ENCODE measurements at regions not wholly inside any gene's neighbourhood (a gene's known extent, or its start where the extent isn't known, plus 50 kb on each side); places are given as distances from the start of the nearest gene placed in this dataset.
"Not testable (repeated sequence)": the region's sequence is repeated elsewhere in the genome, so short reads cannot be mapped to it uniquely, and the experiment has no call there.

DNA sequence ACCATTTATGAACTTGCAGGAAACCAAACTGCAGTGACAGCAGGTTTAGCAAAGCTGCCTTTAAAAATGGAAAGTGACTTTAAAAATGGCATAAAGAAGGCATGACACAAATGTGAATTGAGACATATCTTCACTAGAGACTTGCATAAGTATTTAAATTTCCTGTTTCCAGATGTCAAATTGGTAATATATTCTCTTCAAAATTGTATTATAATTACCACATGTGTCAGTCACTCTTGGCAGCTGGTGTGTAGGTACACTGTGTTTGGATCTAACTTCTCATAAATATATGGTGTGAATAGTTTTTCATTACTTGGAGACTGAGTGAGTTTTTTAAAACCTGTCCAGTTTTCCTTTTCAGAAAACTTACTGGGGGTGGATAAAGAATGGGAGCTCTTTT is 636.2 kb upstream of the SGO1 start:
- DNase-seq (ENCODE audit: low read depth), result no peak

- DNase-seq (ENCODE audit: low read depth), result not testable (repeated sequence)
Measured at GRCh38 chr3:20820872-20821271, 634.9 kb upstream of the SGO1 start.

GRCh38 chr3:20811631-20812030 is 625.6 kb upstream of the SGO1 start:
- DNase-seq (ENCODE audit: low read depth), result no peak

- DNase-seq (ENCODE audit: low read depth), result no peak
Measured at GRCh38 chr3:20811006-20811405, 625.0 kb upstream of the SGO1 start.

DNA sequence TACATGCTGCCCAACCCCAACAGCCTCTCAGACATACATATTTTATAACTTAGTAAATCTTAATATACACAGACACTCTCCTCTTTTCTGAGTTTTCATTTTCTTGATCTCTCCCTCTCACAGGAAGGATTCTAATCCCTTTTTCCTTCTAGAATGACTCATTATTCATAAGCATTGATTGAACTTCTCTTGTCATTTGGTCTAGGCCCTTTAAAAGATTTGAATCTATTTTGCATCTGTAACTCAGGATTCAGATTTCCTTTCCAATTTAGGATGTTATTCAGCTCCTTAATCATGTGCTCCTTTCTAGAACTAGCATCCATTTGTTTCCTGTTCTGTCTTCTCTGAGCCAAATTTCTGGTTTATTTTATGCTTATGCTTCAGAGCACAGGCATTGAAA is 624.5 kb upstream of the SGO1 start:
- DNase-seq (ENCODE audit: low read depth), result no peak

GRCh38 chr3:20809356-20809755 is 623.4 kb upstream of the SGO1 start:
- DNase-seq (ENCODE audit: low read depth), result no peak

GRCh38 chr3:20808864-20809263 is 622.9 kb upstream of the SGO1 start:
- no peak for DNase-seq (ENCODE audit: low read depth)

- no peak for DNase-seq (ENCODE audit: low read depth)
Measured at GRCh38 chr3:20798666-20799065, 612.7 kb upstream of the SGO1 start.

GRCh38 chr3:20787005-20787404 is 601.0 kb upstream of the SGO1 start:
- DNase-seq (ENCODE audit: low read depth), result no peak

DNA sequence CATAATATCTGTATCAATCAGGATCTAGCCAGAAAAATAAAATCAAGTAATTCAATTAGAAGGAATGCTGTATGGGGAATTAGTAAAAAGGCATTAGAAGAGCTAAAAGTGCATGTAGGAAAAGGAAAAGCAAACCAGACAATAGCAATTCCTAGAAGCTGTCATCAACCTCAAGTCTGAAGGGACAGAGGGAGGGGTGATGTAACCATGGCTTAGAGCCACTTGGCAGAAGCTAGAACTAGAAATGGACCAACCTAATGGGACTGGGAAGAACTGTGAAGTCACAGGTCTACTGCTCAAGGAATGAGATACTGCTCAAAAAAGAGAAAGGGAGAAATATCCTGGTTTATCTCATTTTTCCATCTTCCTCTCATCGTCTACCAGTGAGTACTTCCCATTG is 590.7 kb upstream of the SGO1 start:
- no peak for DNase-seq (ENCODE audit: low read depth)

DNA sequence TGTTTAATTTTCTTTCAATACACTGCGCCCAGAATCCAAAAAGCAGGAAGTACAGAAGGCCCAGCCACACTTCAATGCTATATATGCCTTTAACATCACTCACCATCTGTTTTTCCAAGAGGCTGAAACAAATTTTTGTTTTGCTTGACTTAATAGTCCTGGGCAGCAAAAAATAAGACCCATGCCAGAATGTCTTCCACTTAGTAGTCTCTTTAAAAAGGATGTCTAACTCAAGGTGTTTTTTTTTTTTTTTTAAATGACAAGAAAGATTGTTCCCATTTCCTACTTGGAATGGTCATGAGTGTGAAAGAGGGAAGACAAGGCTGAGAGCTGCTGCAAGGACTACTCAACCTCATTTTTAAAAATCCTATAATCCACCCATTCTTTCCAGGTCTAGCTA is 590.3 kb upstream of the SGO1 start:
- no peak for DNase-seq (ENCODE audit: low read depth)

GRCh38 chr3:20773320-20773984 is 587.4 kb upstream of the SGO1 start:
- DNase-seq (ENCODE audit: low read depth), result no peak

DNA sequence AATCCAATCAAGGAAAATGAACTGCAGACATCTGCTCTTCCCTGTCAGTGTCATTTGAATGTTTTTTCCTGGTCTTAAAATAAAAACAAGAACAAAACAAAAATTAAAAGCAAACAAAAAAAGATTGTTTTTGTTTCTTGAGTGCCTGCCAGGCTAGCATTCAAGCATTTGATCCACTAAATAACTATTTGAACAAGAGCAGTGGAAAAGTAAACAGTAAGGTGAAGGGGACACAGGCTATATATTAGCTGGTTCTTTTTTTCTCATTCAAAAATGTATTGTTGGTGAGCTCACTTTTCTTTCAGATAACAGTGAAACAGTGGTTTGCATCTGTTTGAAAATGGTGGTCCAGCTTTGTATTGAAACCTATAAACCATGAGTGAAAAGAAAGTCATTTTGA is 586.9 kb upstream of the SGO1 start:
- DNase-seq (ENCODE audit: low read depth), result no peak

- no peak for DNase-seq (ENCODE audit: low read depth)
Measured at GRCh38 chr3:20769430-20769829, 583.4 kb upstream of the SGO1 start.

GRCh38 chr3:20760981-20761380 is 575.0 kb upstream of the SGO1 start:
- DNase-seq (ENCODE audit: low read depth), result no peak

DNA sequence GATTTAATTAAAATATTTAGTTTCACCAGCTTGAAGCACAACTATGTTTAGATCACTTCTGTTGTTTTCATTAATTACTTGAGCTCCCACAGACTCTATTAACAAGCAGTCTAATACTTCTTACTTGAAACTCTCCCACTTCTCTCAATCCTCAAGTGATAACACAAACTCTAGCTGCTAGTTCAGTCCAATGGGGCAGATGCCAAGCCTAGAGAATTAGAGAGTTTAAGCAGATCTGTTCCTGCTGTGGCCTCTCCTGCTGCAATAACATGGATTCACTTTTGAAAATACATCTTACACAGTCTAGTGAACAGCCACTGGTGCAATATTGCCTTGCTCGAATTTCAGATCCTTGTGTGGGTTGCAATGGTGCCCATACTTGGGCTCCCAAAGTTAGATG is 566.4 kb upstream of the SGO1 start:
- no peak for DNase-seq (ENCODE audit: low read depth)

DNA sequence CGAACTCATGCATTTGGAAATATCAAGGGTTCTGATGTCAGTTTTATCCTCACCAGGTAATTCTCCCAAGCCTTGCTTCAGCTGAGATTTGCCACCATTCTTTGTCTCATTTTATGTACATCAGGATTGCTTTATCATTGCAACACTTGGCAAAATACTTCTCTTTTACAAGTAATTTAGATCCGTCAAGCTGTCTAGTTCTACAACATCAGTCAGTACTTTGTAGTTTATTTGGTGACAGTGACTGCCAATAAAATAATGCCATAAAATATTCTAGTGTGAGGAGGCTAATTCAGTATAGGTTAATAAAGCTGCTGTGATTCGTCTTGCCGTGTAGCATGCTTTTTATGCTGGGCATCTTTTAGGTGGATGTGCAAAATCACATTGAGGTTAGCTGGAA is 565.3 kb upstream of the SGO1 start:
- no peak for DNase-seq (ENCODE audit: low read depth)

DNA sequence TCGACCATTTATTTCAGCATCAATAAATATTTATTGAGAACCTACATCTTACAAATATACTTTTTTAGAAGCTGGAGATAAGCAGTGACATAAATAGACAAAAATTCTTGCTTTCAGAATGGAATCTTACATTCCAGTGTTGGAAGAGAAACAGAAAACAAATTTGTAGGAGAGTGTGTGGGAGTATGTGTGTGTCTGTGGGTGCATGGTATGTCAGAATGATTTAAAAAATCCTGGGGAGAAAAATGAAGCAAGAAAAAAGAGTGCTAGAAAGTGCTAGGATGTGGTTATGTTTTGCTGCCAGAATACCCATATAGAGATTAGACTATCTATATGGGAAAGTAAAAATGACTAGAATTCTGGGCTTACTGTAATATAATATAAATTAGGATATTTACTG is 561.7 kb upstream of the SGO1 start:
- DNase-seq (ENCODE audit: low read depth), result peak; percentile 8

DNA sequence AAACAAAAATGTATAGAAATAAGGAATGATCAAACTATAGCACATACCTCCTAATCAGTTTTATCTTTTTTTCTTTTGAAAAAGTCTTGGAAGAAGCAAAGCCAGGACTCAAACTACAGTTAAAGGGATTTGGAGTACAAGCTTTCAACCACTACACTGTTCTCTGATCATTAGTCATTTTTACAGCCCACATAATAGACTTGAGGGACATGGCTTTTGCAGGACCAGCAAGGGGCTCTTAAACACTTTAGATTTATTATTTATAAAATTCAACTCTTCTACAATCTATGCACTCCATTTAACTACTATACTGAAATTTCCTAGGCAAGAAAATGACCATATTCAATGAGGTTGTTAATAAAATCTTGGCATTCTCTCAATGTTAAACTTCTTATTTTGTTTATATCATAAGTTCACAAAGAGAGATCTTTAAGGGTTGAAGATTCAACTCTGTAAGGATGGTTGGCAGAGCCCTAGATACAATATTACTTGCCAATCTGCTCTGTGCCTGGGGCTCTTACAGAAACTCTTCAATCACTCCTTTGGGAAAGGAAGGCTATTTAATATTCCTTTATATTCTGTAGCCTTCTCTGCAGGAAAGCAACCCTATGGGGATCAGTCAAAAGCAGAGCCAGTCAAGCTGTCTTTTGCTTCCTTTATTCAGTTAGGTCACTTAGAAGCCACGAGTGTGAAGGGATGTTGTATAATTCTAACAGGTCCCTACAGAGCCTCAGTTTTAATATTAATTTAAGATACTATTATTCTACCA is 557.7 kb upstream of the SGO1 start:
- no peak for DNase-seq (ENCODE audit: low read depth)

- no peak for DNase-seq (ENCODE audit: low read depth)
Measured at GRCh38 chr3:20742903-20743552, 557.0 kb upstream of the SGO1 start.

DNA sequence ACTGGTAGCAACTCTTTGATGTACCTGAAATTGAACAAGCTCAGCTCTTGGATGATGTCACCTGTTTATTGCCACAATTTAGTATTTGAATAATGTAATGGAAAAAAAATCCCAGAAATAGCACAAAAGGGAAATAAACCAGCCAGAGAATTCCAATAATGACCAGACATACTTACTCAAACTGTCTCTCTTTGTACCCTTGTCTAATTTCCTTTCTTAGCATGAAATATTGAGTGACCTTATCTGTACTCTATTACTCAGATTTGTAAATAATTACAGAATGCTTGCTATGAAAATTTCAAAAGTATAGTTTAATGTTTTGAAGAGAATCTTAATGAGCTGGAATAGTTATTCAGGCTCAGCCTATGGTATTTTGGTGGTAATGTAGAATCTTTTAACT is 555.4 kb upstream of the SGO1 start:
- DNase-seq (ENCODE audit: low read depth), result no peak

GRCh38 chr3:20739814-20740213 is 553.8 kb upstream of the SGO1 start:
- DNase-seq (ENCODE audit: low read depth), result no peak

- no peak for DNase-seq (ENCODE audit: low read depth)
Measured at GRCh38 chr3:20736287-20736852, 550.4 kb upstream of the SGO1 start.
